Neural progenitor cell (in vitro differentiated cells): ENCODE measurements at regions not wholly inside any gene's neighbourhood (a gene's known extent, or its start where the extent isn't known, plus 50 kb on each side); places are given as distances from the start of the nearest gene placed in this dataset.

Experiments
- EZH2 ChIP-seq: fragments of 200-600 bp; sonication (generic); IDR thresholded peaks from 2 replicates; pipeline ENCODE4 v1.6.1; 2017; ENCODE audit warnings: antibody characterized with exemption, mild to moderate bottlenecking, moderate library complexity
- EZH2phosphoT487 ChIP-seq: fragments of 200-600 bp; sonication (generic); IDR thresholded peaks from 2 replicates; pipeline ENCODE4 v1.6.1; 2017; ENCODE audit warnings: antibody characterized with exemption
- TF ChIP-seq, protein P1 (sequence below): fragments of 200-600 bp; sonication (generic); IDR thresholded peaks from 2 replicates; pipeline ENCODE4 v1.5.1; 2017; ENCODE audit warnings: antibody characterized with exemption, mild to moderate bottlenecking

DNA sequence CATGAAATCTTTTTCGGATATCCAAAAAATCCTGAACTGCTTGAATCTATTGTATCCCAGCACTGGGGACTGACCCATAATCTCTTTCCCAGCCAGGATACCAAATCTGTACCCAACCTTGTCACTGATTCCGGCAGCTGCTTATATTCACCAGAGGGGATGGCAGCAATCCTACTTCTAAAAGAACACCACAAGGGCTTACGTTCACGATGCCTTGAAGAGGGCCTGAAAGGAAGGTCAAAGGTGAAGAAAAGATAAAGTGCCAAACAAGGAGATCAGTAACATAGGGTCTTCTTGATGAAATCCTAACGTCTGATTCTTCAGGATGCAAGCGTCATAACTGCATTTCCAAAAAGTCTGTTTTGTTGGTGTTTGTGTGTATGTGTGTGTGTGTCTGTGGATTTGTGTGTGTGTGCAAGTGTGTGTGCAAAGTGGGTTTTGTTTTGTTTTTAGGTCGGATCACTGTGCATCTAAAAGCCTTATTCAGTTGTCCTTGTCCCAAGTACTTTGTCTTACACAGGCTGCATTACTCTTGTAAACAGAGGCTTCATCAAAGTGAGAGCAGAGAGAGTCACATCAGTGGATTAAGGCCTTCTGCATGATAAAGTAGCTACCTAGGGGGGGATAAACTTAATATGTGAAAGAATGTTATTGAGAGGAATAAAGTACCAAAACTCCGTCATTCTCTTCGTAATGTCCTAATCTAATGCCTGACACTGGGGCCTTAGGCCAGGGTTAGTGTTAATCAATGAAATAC, 179.3 kb downstream of the BARHL2 start:
- TF ChIP-seq, protein P1, sequence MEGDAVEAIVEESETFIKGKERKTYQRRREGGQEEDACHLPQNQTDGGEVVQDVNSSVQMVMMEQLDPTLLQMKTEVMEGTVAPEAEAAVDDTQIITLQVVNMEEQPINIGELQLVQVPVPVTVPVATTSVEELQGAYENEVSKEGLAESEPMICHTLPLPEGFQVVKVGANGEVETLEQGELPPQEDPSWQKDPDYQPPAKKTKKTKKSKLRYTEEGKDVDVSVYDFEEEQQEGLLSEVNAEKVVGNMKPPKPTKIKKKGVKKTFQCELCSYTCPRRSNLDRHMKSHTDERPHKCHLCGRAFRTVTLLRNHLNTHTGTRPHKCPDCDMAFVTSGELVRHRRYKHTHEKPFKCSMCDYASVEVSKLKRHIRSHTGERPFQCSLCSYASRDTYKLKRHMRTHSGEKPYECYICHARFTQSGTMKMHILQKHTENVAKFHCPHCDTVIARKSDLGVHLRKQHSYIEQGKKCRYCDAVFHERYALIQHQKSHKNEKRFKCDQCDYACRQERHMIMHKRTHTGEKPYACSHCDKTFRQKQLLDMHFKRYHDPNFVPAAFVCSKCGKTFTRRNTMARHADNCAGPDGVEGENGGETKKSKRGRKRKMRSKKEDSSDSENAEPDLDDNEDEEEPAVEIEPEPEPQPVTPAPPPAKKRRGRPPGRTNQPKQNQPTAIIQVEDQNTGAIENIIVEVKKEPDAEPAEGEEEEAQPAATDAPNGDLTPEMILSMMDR = no peak
- TF ChIP-seq EZH2 (no peak), EZH2phosphoT487 (peak; percentile 76)
